ENCODE measurements at regions not wholly inside any gene's neighbourhood (a gene's known extent, or its start where the extent isn't known, plus 50 kb on each side); places are given as distances from the start of the nearest gene placed in this dataset.
A peak's percentile ranks its signal among the peaks of the same experiment; 100 is the strongest.

- peaks cover 0 to 4% (median 0%) of the 10 kb centered on the region in 5 donors for H3K4me1 ChIP-seq (ENCODE audit: control insufficient read depth in 5 of 5, insufficient read depth in 5 of 5, low read length in 5 of 5)
- H3K27me3 ChIP-seq (ENCODE audit: control insufficient read depth in 3 of 3, insufficient read depth in 3 of 3, low read length in 2 of 3): no peaks in the 10 kb centered on the region
- ATAC-seq (ENCODE audit: insufficient read depth, low FRiP score): no peak
- H3K9me3 ChIP-seq (ENCODE audit: control insufficient read depth in 4 of 4, insufficient read depth in 3 of 4, low read length in 3 of 4): no peaks in the 10 kb centered on the region
- WGBS, 2 donors: 74 to 89% methylated on average over 1 of the region's 1 CpG
- no peak overlapping the region for H3K9ac ChIP-seq (ENCODE audit: insufficient read depth in 1 of 2, low read length in 2 of 2)
- no peak for DNase-seq
- TF ChIP-seq CTCF (IDR thresholded peaks at IDR 0.05; ENCODE audit: control extremely low read depth, extremely low read depth): no peak
- no peak overlapping the region for H3K4me3 ChIP-seq
- H3K27ac ChIP-seq (ENCODE audit: low read depth in 1 of 2, low read length in 1 of 2): no peak overlapping the region
- no peaks in the 10 kb centered on the region for H3K36me3 ChIP-seq (ENCODE audit: control insufficient read depth in 4 of 4, insufficient read depth in 4 of 4, low read length in 4 of 4)
Observed at GRCh38 chr6:94215552-94215951, 796.2 kb upstream of the EPHA7 start.

- peaks cover 0 to 4% (median 0%) of the 10 kb centered on the region in 5 donors for H3K4me1 ChIP-seq (ENCODE audit: control insufficient read depth in 5 of 5, insufficient read depth in 5 of 5, low read length in 5 of 5)
- H3K36me3 ChIP-seq (ENCODE audit: control insufficient read depth in 4 of 4, insufficient read depth in 4 of 4, low read length in 4 of 4): no peaks in the 10 kb centered on the region
- ATAC-seq (ENCODE audit: insufficient read depth, low FRiP score) (no peak), DNase-seq (peak in 2 of 3 donors; percentile 6 to 12)
- no peak overlapping the region for H3K9ac ChIP-seq (ENCODE audit: insufficient read depth in 1 of 2, low read length in 2 of 2)
- WGBS, 2 donors: 20 to 48% methylated on average over 2 of the region's 2 CpGs
- no peaks in the 10 kb centered on the region for H3K9me3 ChIP-seq (ENCODE audit: control insufficient read depth in 4 of 4, insufficient read depth in 3 of 4, low read length in 3 of 4)
- no peak for TF ChIP-seq CTCF (IDR thresholded peaks at IDR 0.05; ENCODE audit: control extremely low read depth, extremely low read depth)
- H3K27me3 ChIP-seq (ENCODE audit: control insufficient read depth in 3 of 3, insufficient read depth in 3 of 3, low read length in 2 of 3): no peaks in the 10 kb centered on the region
- H3K27ac ChIP-seq (ENCODE audit: low read depth in 1 of 2, low read length in 1 of 2): no peak overlapping the region
- no peak overlapping the region for H3K4me3 ChIP-seq
Observed at GRCh38 chr6:94213226-94213625, 793.9 kb upstream of the EPHA7 start.

GRCh38 chr6:94196891-94197290 is 777.5 kb upstream of the EPHA7 start:
- no peaks in the 10 kb centered on the region for H3K4me1 ChIP-seq (ENCODE audit: control insufficient read depth in 5 of 5, insufficient read depth in 5 of 5, low read length in 5 of 5)
- H3K27ac ChIP-seq (ENCODE audit: low read depth in 1 of 2, low read length in 1 of 2): no peak overlapping the region
- ATAC-seq (ENCODE audit: insufficient read depth, low FRiP score) (no peak), DNase-seq (no peak)
- no peaks in the 10 kb centered on the region for H3K27me3 ChIP-seq (ENCODE audit: control insufficient read depth in 3 of 3, insufficient read depth in 3 of 3, low read length in 2 of 3)
- no peak for TF ChIP-seq CTCF (IDR thresholded peaks at IDR 0.05; ENCODE audit: control extremely low read depth, extremely low read depth)
- WGBS, 2 donors: 91 to 93% methylated on average over 5 of the region's 5 CpGs
- no peak overlapping the region for H3K9ac ChIP-seq (ENCODE audit: insufficient read depth in 1 of 2, low read length in 2 of 2)
- H3K36me3 ChIP-seq (ENCODE audit: control insufficient read depth in 4 of 4, insufficient read depth in 4 of 4, low read length in 4 of 4): no peaks in the 10 kb centered on the region
- no peak overlapping the region for H3K4me3 ChIP-seq
- H3K9me3 ChIP-seq (ENCODE audit: control insufficient read depth in 4 of 4, insufficient read depth in 3 of 4, low read length in 3 of 4): no peaks in the 10 kb centered on the region

GRCh38 chr6:94190030-94190429 is 770.7 kb upstream of the EPHA7 start:
- H3K9me3 ChIP-seq (ENCODE audit: control insufficient read depth in 4 of 4, insufficient read depth in 3 of 4, low read length in 3 of 4): peaks cover 0 to 4% (median 0%) of the 10 kb centered on the region in 4 donors
- no peak overlapping the region for H3K4me3 ChIP-seq
- DNase-seq: no peak
- H3K36me3 ChIP-seq (ENCODE audit: control insufficient read depth in 4 of 4, insufficient read depth in 4 of 4, low read length in 4 of 4): no peaks in the 10 kb centered on the region
- H3K9ac ChIP-seq (ENCODE audit: insufficient read depth in 1 of 2, low read length in 2 of 2): no peak overlapping the region
- H3K4me1 ChIP-seq (ENCODE audit: control insufficient read depth in 5 of 5, insufficient read depth in 5 of 5, low read length in 5 of 5): no peaks in the 10 kb centered on the region
- ATAC-seq (ENCODE audit: insufficient read depth, low FRiP score): no peak
- no peak for TF ChIP-seq CTCF (IDR thresholded peaks at IDR 0.05; ENCODE audit: control extremely low read depth, extremely low read depth)
- no peak overlapping the region for H3K27ac ChIP-seq (ENCODE audit: low read depth in 1 of 2, low read length in 1 of 2)
- WGBS, 2 donors: 80 to 87% methylated on average over 2 of the region's 2 CpGs
- no peaks in the 10 kb centered on the region for H3K27me3 ChIP-seq (ENCODE audit: control insufficient read depth in 3 of 3, insufficient read depth in 3 of 3, low read length in 2 of 3)
